GM23338 (cell line): ENCODE measurements at regions not wholly inside any gene's neighbourhood (a gene's known extent, or its start where the extent isn't known, plus 50 kb on each side); places are given as distances from the start of the nearest gene placed in this dataset.

Experiments
- ATAC-seq: fragments of 200-7000 bp; cut with Tn5 transposase; 3 replicates; pipeline ENCODE4 v1.9.1; 2020
- DNase-seq: peaks from one replicate; pipeline ENCODE4 v3.0.0-alpha.2; 2015; ENCODE audit warnings: low spot score
- H2AFZ ChIP-seq: fragments of 200-600 bp; sonication (generic); 2 replicates; pipeline ENCODE4 v1.8.0; 2016; ENCODE audit warnings: antibody characterized with exemption, mild to moderate bottlenecking, moderate library complexity
- H3F3A ChIP-seq: fragments of 200-600 bp; sonication (generic); replicated peaks from 2 replicates; pipeline ENCODE4 v1.8.0; 2017; ENCODE audit warnings: antibody characterized with exemption, mixed run types, low read depth
- H3K27ac ChIP-seq: fragments of 200-600 bp; sonication (generic); 2 replicates; pipeline ENCODE4 v1.6.1; 2016; ENCODE audit warnings: low read depth
- H3K27me3 ChIP-seq: fragments of 200-600 bp; sonication (generic); 2 replicates; pipeline ENCODE4 v1.8.0; 2016; ENCODE audit warnings: mild to moderate bottlenecking, mixed run types, moderate library complexity; ENCODE audit not compliant: insufficient read depth
- H3K36me3 ChIP-seq: fragments of 200-600 bp; sonication (generic); 2 replicates; pipeline ENCODE4 v1.8.0; 2016; ENCODE audit warnings: mild to moderate bottlenecking; ENCODE audit not compliant: insufficient read depth
- H3K4me1 ChIP-seq: fragments of 200-600 bp; sonication (generic); 2 replicates; pipeline ENCODE4 v1.8.0; 2016; ENCODE audit warnings: mild to moderate bottlenecking, moderate library complexity; ENCODE audit not compliant: insufficient read depth
- H3K4me2 ChIP-seq: fragments of 200-600 bp; sonication (generic); 2 replicates; pipeline ENCODE4 v1.7.1; 2017; ENCODE audit warnings: mixed run types
- H3K4me3 ChIP-seq: fragments of 200-600 bp; sonication (generic); 2 replicates; pipeline ENCODE4 v1.6.1; 2016; ENCODE audit warnings: mixed run types
- H3K79me2 ChIP-seq: fragments of 200-600 bp; sonication (generic); replicated peaks from 2 replicates; pipeline ENCODE4 v1.8.0; 2017; ENCODE audit warnings: mild to moderate bottlenecking; ENCODE audit not compliant: insufficient read depth
- H3K9me2 ChIP-seq: fragments of 200-600 bp; sonication (generic); 2 replicates; pipeline ENCODE4 v1.8.0; 2017; ENCODE audit not compliant: insufficient read depth
- H4K20me1 ChIP-seq: fragments of 200-600 bp; sonication (generic); replicated peaks from 2 replicates; pipeline ENCODE4 v1.8.0; 2017; ENCODE audit warnings: mild to moderate bottlenecking; ENCODE audit not compliant: insufficient read depth
- H3K27ac Mint-ChIP-seq: 2 replicates; pipeline ENCODE4 v1.8.0; 2020; ENCODE audit warnings: inconsistent platforms, mild to moderate bottlenecking, moderate library complexity, mixed read lengths
- H3K27me3 Mint-ChIP-seq: 3 replicates; pipeline ENCODE4 v1.8.0; 2022; ENCODE audit warnings: low read depth, mild to moderate bottlenecking, moderate library complexity, mixed read lengths, inconsistent platforms; ENCODE audit not compliant: insufficient read depth, poor library complexity
- H3K36me3 Mint-ChIP-seq: 3 replicates; pipeline ENCODE4 v1.8.0; 2021; ENCODE audit warnings: low read depth, mild to moderate bottlenecking, inconsistent platforms, moderate library complexity, mixed read lengths
- H3K4me1 Mint-ChIP-seq: 3 replicates; pipeline ENCODE4 v1.8.0; 2020; ENCODE audit warnings: mild to moderate bottlenecking, inconsistent platforms, mixed read lengths
- H3K4me3 Mint-ChIP-seq: 3 replicates; pipeline ENCODE4 v1.8.0; 2021; ENCODE audit warnings: moderate library complexity, mild to moderate bottlenecking, inconsistent platforms, mixed read lengths
- H3K9me3 Mint-ChIP-seq: 3 replicates; pipeline ENCODE4 v1.8.0; 2020; ENCODE audit warnings: moderate library complexity, mild to moderate bottlenecking, inconsistent platforms, mixed read lengths
- CREB1 ChIP-seq: fragments of 250-450 bp; sonication (Bioruptor Pico); IDR thresholded peaks from 2 replicates; pipeline ENCODE4 v1.5.0; 2020; ENCODE audit warnings: low read depth, mild to moderate bottlenecking, moderate library complexity
- EZH2 ChIP-seq: fragments of 200-600 bp; sonication (generic); IDR thresholded peaks from one replicate; pipeline ENCODE4 v1.8.0; 2017; ENCODE audit warnings: antibody characterized with exemption, mild to moderate bottlenecking, low read depth; ENCODE audit not compliant: unreplicated experiment
- JUNB ChIP-seq: IDR thresholded peaks from one replicate; pipeline ENCODE4 v1.6.1; 2016; ENCODE audit warnings: antibody characterized with exemption; ENCODE audit not compliant: unreplicated experiment
- NANOG ChIP-seq: IDR thresholded peaks from 2 replicates; pipeline ENCODE4 v1.6.1; 2016; ENCODE audit warnings: antibody characterized with exemption, borderline replicate concordance
- POLR2AphosphoS5 ChIP-seq: IDR thresholded peaks from 2 replicates; pipeline ENCODE4 v1.6.1; 2016; ENCODE audit warnings: antibody characterized with exemption, low read depth
- STAT1 ChIP-seq: IDR thresholded peaks from one replicate; pipeline ENCODE4 v1.6.1; 2016; ENCODE audit warnings: antibody characterized with exemption; ENCODE audit not compliant: unreplicated experiment
- ZNF114 ChIP-seq: fragments of 250-450 bp; sonication (Bioruptor Pico); IDR thresholded peaks from 2 replicates; pipeline ENCODE4 v1.5.0; 2020; ENCODE audit warnings: mild to moderate bottlenecking, moderate library complexity
- TF ChIP-seq, protein P1 (sequence below): fragments of 250-450 bp; sonication (Bioruptor Pico); IDR thresholded peaks from 2 replicates; pipeline ENCODE4 v1.5.0; 2020; ENCODE audit warnings: mild to moderate bottlenecking, moderate library complexity
- TF ChIP-seq, protein P2 (sequence below): IDR thresholded peaks from 2 replicates; pipeline ENCODE4 v1.6.1; 2016; ENCODE audit warnings: antibody characterized with exemption
- TF ChIP-seq, protein P3 (sequence below), 2 experiments: fragments of 200-600 bp in 1 of 2; sonication (generic) in 1 of 2; conservative IDR thresholded peaks; 2 replicates each; pipeline versions ENCODE4 v1.5.1 to v1.6.1; 2016 to 2017; ENCODE audit warnings: antibody characterized with exemption in 2 of 2, low read depth in 2 of 2, mild to moderate bottlenecking in 2 of 2, moderate library complexity in 1 of 2

DNA sequence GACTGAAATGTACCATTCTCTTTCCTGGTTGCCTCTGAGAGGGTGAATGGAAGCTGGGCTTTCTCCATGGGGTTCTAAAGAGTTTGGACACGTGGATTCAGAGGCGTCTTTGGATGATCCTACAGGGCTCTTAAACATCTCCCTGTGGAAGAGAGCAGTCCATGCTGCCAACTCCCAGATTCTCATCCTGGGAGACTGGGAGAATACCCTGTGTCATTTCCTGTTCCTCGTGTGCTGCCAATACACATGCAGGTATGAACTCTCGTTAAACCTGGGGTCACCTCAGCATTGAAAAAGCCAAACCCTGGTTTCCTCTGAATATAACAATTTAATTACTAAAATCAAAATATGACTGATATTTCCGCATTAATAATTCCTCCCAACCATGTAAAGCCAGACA is 73.3 kb upstream of the NT5C1B start (continued):
- TF ChIP-seq, protein P1, sequence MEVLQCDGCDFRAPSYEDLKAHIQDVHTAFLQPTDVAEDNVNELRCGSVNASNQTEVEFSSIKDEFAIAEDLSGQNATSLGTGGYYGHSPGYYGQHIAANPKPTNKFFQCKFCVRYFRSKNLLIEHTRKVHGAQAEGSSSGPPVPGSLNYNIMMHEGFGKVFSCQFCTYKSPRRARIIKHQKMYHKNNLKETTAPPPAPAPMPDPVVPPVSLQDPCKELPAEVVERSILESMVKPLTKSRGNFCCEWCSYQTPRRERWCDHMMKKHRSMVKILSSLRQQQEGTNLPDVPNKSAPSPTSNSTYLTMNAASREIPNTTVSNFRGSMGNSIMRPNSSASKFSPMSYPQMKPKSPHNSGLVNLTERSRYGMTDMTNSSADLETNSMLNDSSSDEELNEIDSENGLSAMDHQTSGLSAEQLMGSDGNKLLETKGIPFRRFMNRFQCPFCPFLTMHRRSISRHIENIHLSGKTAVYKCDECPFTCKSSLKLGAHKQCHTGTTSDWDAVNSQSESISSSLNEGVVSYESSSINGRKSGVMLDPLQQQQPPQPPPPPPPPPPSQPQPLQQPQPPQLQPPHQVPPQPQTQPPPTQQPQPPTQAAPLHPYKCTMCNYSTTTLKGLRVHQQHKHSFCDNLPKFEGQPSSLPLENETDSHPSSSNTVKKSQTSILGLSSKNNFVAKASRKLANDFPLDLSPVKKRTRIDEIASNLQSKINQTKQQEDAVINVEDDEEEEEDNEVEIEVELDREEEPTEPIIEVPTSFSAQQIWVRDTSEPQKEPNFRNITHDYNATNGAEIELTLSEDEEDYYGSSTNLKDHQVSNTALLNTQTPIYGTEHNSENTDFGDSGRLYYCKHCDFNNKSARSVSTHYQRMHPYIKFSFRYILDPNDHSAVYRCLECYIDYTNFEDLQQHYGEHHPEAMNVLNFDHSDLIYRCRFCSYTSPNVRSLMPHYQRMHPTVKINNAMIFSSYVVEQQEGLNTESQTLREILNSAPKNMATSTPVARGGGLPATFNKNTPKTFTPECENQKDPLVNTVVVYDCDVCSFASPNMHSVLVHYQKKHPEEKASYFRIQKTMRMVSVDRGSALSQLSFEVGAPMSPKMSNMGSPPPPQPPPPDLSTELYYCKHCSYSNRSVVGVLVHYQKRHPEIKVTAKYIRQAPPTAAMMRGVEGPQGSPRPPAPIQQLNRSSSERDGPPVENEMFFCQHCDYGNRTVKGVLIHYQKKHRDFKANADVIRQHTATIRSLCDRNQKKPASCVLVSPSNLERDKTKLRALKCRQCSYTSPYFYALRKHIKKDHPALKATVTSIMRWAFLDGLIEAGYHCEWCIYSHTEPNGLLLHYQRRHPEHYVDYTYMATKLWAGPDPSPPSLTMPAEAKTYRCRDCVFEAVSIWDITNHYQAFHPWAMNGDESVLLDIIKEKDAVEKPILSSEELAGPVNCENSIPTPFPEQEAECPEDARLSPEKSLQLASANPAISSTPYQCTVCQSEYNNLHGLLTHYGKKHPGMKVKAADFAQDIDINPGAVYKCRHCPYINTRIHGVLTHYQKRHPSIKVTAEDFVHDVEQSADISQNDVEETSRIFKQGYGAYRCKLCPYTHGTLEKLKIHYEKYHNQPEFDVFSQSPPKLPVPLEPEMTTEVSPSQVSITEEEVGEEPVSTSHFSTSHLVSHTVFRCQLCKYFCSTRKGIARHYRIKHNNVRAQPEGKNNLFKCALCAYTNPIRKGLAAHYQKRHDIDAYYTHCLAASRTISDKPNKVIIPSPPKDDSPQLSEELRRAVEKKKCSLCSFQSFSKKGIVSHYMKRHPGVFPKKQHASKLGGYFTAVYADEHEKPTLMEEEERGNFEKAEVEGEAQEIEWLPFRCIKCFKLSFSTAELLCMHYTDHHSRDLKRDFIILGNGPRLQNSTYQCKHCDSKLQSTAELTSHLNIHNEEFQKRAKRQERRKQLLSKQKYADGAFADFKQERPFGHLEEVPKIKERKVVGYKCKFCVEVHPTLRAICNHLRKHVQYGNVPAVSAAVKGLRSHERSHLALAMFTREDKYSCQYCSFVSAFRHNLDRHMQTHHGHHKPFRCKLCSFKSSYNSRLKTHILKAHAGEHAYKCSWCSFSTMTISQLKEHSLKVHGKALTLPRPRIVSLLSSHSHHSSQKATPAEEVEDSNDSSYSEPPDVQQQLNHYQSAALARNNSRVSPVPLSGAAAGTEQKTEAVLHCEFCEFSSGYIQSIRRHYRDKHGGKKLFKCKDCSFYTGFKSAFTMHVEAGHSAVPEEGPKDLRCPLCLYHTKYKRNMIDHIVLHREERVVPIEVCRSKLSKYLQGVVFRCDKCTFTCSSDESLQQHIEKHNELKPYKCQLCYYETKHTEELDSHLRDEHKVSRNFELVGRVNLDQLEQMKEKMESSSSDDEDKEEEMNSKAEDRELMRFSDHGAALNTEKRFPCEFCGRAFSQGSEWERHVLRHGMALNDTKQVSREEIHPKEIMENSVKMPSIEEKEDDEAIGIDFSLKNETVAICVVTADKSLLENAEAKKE: no peak
- TF ChIP-seq NANOG: no peak
- no peak for TF ChIP-seq JUNB
- TF ChIP-seq, protein P2, sequence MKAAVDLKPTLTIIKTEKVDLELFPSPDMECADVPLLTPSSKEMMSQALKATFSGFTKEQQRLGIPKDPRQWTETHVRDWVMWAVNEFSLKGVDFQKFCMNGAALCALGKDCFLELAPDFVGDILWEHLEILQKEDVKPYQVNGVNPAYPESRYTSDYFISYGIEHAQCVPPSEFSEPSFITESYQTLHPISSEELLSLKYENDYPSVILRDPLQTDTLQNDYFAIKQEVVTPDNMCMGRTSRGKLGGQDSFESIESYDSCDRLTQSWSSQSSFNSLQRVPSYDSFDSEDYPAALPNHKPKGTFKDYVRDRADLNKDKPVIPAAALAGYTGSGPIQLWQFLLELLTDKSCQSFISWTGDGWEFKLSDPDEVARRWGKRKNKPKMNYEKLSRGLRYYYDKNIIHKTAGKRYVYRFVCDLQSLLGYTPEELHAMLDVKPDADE: no peak
- no peak for TF ChIP-seq STAT1
- TF ChIP-seq POLR2AphosphoS5: no peak

DNA sequence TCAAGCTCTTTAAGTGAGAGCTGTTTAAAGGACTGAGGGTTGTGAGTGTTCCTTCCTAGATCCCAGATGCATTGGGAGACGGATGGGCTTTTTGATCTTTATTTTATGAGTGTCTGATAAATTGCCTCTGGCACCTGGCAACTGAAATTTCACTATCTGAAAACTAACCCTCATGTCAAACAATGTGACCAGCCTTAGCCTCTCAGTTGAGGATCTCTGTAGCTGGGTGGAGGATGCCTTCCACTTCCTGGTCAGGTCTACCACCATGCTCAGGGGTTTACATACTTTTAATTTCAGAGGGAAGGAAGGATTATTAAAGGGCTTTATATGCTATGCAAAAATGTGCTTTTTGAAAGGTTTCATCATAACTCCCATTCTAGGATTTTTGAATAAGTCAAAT is 70.5 kb upstream of the NT5C1B start:
- ATAC-seq (no peak), DNase-seq (no peak)
- H3K36me3 Mint-ChIP-seq: no peaks in the 10 kb centered on the region
- H2AFZ ChIP-seq: no peak overlapping the region
- TF ChIP-seq EZH2 (no peak), JUNB (no peak), POLR2AphosphoS5 (no peak), ZNF114 (CRISPR knock-in tag) (no peak), CREB1 (no peak)
- TF ChIP-seq, protein P2: no peak
- TF ChIP-seq, protein P3, sequence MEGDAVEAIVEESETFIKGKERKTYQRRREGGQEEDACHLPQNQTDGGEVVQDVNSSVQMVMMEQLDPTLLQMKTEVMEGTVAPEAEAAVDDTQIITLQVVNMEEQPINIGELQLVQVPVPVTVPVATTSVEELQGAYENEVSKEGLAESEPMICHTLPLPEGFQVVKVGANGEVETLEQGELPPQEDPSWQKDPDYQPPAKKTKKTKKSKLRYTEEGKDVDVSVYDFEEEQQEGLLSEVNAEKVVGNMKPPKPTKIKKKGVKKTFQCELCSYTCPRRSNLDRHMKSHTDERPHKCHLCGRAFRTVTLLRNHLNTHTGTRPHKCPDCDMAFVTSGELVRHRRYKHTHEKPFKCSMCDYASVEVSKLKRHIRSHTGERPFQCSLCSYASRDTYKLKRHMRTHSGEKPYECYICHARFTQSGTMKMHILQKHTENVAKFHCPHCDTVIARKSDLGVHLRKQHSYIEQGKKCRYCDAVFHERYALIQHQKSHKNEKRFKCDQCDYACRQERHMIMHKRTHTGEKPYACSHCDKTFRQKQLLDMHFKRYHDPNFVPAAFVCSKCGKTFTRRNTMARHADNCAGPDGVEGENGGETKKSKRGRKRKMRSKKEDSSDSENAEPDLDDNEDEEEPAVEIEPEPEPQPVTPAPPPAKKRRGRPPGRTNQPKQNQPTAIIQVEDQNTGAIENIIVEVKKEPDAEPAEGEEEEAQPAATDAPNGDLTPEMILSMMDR (conservative IDR thresholded peaks at IDR 0.05; ENCODE audit: low read depth in 2 of 2): no peak
- no peaks in the 10 kb centered on the region for H3K9me3 Mint-ChIP-seq
- H3K9me2 ChIP-seq: no peaks in the 10 kb centered on the region
- H3K36me3 ChIP-seq: no peaks in the 10 kb centered on the region
- no peaks in the 10 kb centered on the region for H3K79me2 ChIP-seq
- no peaks in the 10 kb centered on the region for H4K20me1 ChIP-seq
- no peaks in the 10 kb centered on the region for H3K27me3 ChIP-seq
- peaks cover 2% of the 10 kb centered on the region for H3K27me3 Mint-ChIP-seq
- no peak overlapping the region for H3K4me3 ChIP-seq
- no peak overlapping the region for H3K27ac ChIP-seq
- no peaks in the 10 kb centered on the region for H3F3A ChIP-seq
- H3K4me3 Mint-ChIP-seq: no peak overlapping the region
- H3K4me2 ChIP-seq: no peak overlapping the region
- no peaks in the 10 kb centered on the region for H3K4me1 Mint-ChIP-seq
- no peak overlapping the region for H3K27ac Mint-ChIP-seq
- no peaks in the 10 kb centered on the region for H3K4me1 ChIP-seq
